Uterus (tissue), 3 donors: ENCODE measurements at regions not wholly inside any gene's neighbourhood (a gene's known extent, or its start where the extent isn't known, plus 50 kb on each side); places are given as distances from the start of the nearest gene placed in this dataset.
"Not testable (repeated sequence)": the region's sequence is repeated elsewhere in the genome, so short reads cannot be mapped to it uniquely, and the experiment has no call there.

ENCODE experiments used
- DNase-seq, 2 donors: peaks; one replicate each; pipeline ENCODE4 v3.0.0-alpha.2; 2019 to 2020
- H3K27ac ChIP-seq, 2 donors: fragments of 200-600 bp; sonication (generic); 1 replicate in 1 of 2; 2 replicates in 1 of 2; pipeline ENCODE4 v1.5.1; 2016 to 2018
- H3K27me3 ChIP-seq, 2 donors: fragments of 200-600 bp; sonication (generic); one replicate each; pipeline ENCODE4 v1.5.1; 2018 to 2019; ENCODE audit warnings: control low read depth in 1 of 2
- H3K36me3 ChIP-seq, 2 donors: fragments of 200-600 bp; sonication (generic); one replicate each; pipeline ENCODE4 v1.5.1; 2019; ENCODE audit warnings: control low read depth in 1 of 2
- H3K4me1 ChIP-seq, 2 donors: fragments of 200-600 bp; sonication (generic); one replicate each; pipeline ENCODE4 v1.5.1; 2018 to 2019; ENCODE audit warnings: control low read depth in 1 of 2
- H3K4me3 ChIP-seq, 2 donors: fragments of 200-600 bp; sonication (generic); 1 replicate in 1 of 2; 2 replicates in 1 of 2; pipeline ENCODE4 v1.5.1; 2018 to 2019; ENCODE audit warnings: mild to moderate bottlenecking in 1 of 2
- H3K9me3 ChIP-seq, 2 donors: fragments of 200-600 bp; sonication (generic); one replicate each; pipeline ENCODE4 v1.5.1; 2019; ENCODE audit warnings: control low read depth in 1 of 2
- CTCF ChIP-seq, 4 experiments: fragments of 200-600 bp in 2 of 4; fragments of 450-650 bp in 2 of 4; sonication (generic) in 2 of 4; IDR thresholded peaks; one replicate each; pipeline ENCODE4 v1.5.1; 2016 to 2019; ENCODE audit warnings: antibody characterized with exemption in 4 of 4, mild to moderate bottlenecking in 2 of 4, moderate library complexity in 1 of 4
- POLR2A ChIP-seq, 2 donors: fragments of 450-650 bp; IDR thresholded peaks; one replicate each; pipeline ENCODE4 v1.6.1; 2016; ENCODE audit warnings: antibody characterized with exemption in 2 of 2, mild to moderate bottlenecking in 1 of 2, moderate library complexity in 1 of 2
- intact Hi-C: fragments of 100-400 bp; cut with DNase I; formaldehyde crosslinking; loops from one replicate; pipeline ENCODE4 v1.15.1; 2023; ENCODE audit warnings: low total_unique reads
- donor health status: DM: yes; HTN: yes; CAD: no.

- Histone ChIP-seq H3K4me3 (no peak overlapping the region), H3K27ac (no peak overlapping the region), H3K4me1 (no peaks in the 10 kb centered on the region), H3K9me3 (no peaks in the 10 kb centered on the region), H3K36me3 (no peaks in the 10 kb centered on the region), H3K27me3 (peaks cover 0 to 13% of the 10 kb centered on the region in 2 donors)
- intact Hi-C loops, result no loop called here
- TF ChIP-seq POLR2A (IDR thresholded peaks at IDR 0.05), result no peak
- no peak for TF ChIP-seq CTCF (IDR thresholded peaks at IDR 0.05)
- DNase-seq, result no peak
These were observed 128.7 kb downstream of the PPIAL4G start for GRCh38 chr1:148354284-148354912.

GRCh38 chr1:148353461-148354283 lies 129.4 kb downstream of the PPIAL4G start:
- peaks cover 0 to 13% of the 10 kb centered on the region in 2 donors for H3K27me3 ChIP-seq
- H3K27ac ChIP-seq, result no peak overlapping the region
- no peak overlapping the region for H3K4me3 ChIP-seq
- no peaks in the 10 kb centered on the region for H3K4me1 ChIP-seq
- H3K9me3 ChIP-seq, result no peaks in the 10 kb centered on the region
- intact Hi-C loops, result no loop called here
- no peak for DNase-seq
- TF ChIP-seq CTCF (IDR thresholded peaks at IDR 0.05), result no peak
- TF ChIP-seq POLR2A (IDR thresholded peaks at IDR 0.05), result no peak
- no peaks in the 10 kb centered on the region for H3K36me3 ChIP-seq

- Histone ChIP-seq H3K27ac (no peak overlapping the region), H3K4me1 (no peaks in the 10 kb centered on the region), H3K9me3 (no peaks in the 10 kb centered on the region), H3K27me3 (peaks cover 0 to 13% of the 10 kb centered on the region in 2 donors), H3K36me3 (no peaks in the 10 kb centered on the region), H3K4me3 (no peak overlapping the region)
- TF ChIP-seq POLR2A (IDR thresholded peaks at IDR 0.05) (no peak), CTCF (IDR thresholded peaks at IDR 0.05) (no peak)
- DNase-seq, result no peak
- intact Hi-C loops, result no loop called here
These were observed 130.5 kb downstream of the PPIAL4G start for GRCh38 chr1:148352470-148353053.

GRCh38 chr1:148347781-148348180 lies 135.3 kb downstream of the PPIAL4G start:
- H3K4me3 ChIP-seq, result no peak overlapping the region
- H3K27me3 ChIP-seq, result peaks cover 0 to 5% of the 10 kb centered on the region in 2 donors
- intact Hi-C loops, result no loop called here
- DNase-seq, result no peak
- H3K4me1 ChIP-seq, result no peaks in the 10 kb centered on the region
- no peak for TF ChIP-seq POLR2A (IDR thresholded peaks at IDR 0.05)
- H3K36me3 ChIP-seq, result no peaks in the 10 kb centered on the region
- H3K9me3 ChIP-seq, result no peaks in the 10 kb centered on the region
- H3K27ac ChIP-seq, result no peak overlapping the region

- peak in 1 of 2 donors; percentile 27 for DNase-seq
- H3K4me1 ChIP-seq, H3K27me3 ChIP-seq, H3K36me3 ChIP-seq, H3K4me3 ChIP-seq, H3K9me3 ChIP-seq, intact Hi-C loops: not testable (repeated sequence)
- peak overlapping the region in 1 of 2 donors; percentile 39 for H3K27ac ChIP-seq
- peak; percentile 35 to 65 (median 42) for TF ChIP-seq CTCF (IDR thresholded peaks at IDR 0.05)
These were observed 137.4 kb downstream of the PPIAL4G start for GRCh38 chr1:148345659-148346151.

GRCh38 chr1:148344651-148345050 lies 138.5 kb downstream of the PPIAL4G start:
- H3K4me1 ChIP-seq, H3K27me3 ChIP-seq, DNase-seq, H3K9me3 ChIP-seq, intact Hi-C loops, H3K4me3 ChIP-seq, H3K36me3 ChIP-seq, H3K27ac ChIP-seq: not testable (repeated sequence)

- H3K4me3 ChIP-seq, H3K9me3 ChIP-seq, DNase-seq, intact Hi-C loops, H3K36me3 ChIP-seq, H3K27ac ChIP-seq, H3K4me1 ChIP-seq, H3K27me3 ChIP-seq: not testable (repeated sequence)
These were observed 141.4 kb downstream of the PPIAL4G start for GRCh38 chr1:148341729-148342128.

- H3K4me1 ChIP-seq, intact Hi-C loops, H3K27me3 ChIP-seq, H3K9me3 ChIP-seq, H3K4me3 ChIP-seq, H3K36me3 ChIP-seq: not testable (repeated sequence)
- peak in 1 of 2 donors; percentile 40 for DNase-seq
- H3K27ac ChIP-seq, result peak overlapping the region; percentile 83 to 88
These were observed 146.8 kb downstream of the PPIAL4G start for GRCh38 chr1:148336121-148336918.
